ENCODE measurements at regions not wholly inside any gene's neighbourhood (a gene's known extent, or its start where the extent isn't known, plus 50 kb on each side); places are given as distances from the start of the nearest gene placed in this dataset.
A peak's percentile ranks its signal among the peaks of the same experiment; 100 is the strongest.
"Not testable (repeated sequence)": the region's sequence is repeated elsewhere in the genome, so short reads cannot be mapped to it uniquely, and the experiment has no call there.

- peak; percentile 79 for DNase-seq (ENCODE audit: low spot score)
These were observed 207.3 kb upstream of the APCDD1 start for GRCh38 chr18:10247021-10247741.

- DNase-seq (ENCODE audit: low spot score): no peak
These were observed 206.7 kb upstream of the APCDD1 start for GRCh38 chr18:10247742-10248082.

DNA sequence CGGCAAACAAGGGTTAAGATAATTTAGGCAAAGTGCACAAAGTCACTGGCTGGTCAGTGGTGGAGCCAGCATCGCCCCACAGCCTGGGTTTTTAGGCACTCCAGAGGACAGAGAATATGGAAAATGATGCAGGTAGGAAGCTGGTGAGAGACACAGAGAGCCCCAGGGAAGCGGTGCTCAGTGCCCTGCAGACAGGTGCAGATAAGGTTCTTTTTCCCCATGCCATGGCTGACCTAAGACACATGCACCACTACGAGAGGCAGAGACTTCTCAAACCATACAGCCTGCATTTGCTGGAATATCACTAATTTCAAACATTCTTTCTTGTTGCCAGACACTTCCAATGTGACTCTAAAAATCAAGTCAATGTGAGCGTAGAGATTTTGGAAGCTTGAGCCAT lies 205.7 kb upstream of the APCDD1 start:
- DNase-seq (ENCODE audit: low spot score): no peak

- no peak for DNase-seq (ENCODE audit: low spot score)
These were observed 205.2 kb upstream of the APCDD1 start for GRCh38 chr18:10249270-10249669.

DNA sequence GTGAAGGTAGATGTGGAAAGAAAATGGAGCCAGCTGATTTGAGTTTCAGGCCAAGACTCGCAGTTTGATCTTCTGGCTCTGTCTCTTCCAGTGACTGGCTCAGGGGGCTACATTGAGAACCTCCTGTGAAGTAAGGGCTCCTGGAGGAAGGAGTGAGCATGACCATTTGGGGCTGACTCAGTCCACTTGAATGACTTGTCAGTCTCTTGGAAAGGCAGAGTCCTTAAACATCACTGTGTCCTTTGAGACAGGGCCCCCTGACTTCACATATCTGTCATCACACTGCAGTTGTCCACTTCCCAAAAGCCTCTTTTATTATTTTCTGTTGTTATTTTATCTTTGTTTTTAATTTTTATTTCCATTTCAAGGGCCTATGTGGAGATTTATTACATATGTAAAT lies 204.6 kb upstream of the APCDD1 start:
- DNase-seq (ENCODE audit: low spot score): no peak

DNA sequence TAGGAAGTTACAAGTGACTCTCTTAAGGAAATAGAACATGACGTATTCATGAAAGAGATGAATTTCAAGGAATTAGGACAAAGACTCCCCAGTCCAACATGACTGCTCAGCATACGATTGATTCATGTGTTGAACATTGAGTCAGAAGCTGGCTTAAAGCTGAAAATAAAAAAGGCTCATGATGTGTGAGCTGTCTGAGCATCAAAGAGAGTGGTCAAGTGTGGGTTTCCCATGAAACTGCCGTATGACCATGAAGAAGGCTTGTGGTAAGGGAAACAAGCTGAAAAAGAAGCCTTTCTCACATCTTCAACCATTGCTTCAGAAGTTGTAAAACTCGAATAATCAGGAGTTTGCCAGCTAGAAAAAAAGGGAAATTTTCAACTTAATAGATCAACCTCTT lies 201.9 kb upstream of the APCDD1 start:
- DNase-seq (ENCODE audit: low spot score): no peak

GRCh38 chr18:10252952-10253705 lies 201.3 kb upstream of the APCDD1 start:
- no peak for DNase-seq (ENCODE audit: low spot score)

GRCh38 chr18:10256276-10256675 lies 198.2 kb upstream of the APCDD1 start:
- DNase-seq (ENCODE audit: low spot score): not testable (repeated sequence)

DNA sequence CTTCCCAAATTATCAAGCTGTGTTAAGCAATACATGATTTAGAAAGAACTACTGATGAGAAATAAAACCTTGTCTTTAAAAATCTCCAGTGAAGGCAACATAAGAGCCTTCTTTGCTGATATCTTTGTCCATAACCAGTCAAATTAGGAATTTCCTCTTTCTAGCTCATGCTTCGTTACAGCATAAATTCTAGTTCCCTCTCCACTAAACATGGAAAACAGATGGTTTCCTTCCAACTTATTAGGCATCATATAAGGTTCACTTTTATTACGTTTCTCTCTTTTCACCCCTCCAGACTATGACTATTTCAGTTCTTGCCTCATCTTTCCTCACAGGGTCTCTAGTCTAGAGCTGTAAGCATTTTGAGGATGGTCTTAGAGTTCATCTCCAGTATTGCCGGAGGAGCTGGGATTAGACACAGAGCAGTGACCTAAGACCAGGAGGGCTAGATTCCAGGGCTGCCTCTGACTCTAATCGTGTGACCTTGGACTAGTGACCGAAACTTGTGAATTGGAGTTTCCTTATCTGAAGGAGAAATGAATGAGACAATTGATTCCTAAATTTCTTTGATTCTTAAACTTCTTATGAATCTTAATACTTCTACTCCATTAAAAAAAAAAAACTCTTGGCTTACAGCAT lies 195.5 kb upstream of the APCDD1 start:
- DNase-seq (ENCODE audit: low spot score): no peak

DNA sequence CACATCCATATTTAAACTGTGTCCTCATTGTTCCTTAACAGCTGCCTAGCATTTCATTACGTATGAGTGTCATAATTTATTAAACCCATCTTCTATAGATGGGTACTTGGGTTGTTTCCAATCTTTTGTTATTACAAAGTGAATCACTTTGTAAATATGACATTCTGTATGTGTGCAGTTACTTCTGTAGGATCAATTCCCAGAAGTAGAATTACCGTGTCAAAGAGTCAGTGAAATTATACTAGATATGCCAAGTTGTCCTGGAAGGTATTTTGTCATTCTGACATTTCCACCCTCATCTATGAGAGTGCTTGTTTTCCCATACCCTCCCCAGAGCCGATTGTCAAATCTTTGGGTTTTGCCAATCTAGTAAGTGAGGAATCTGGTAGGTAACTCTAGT lies 194.5 kb upstream of the APCDD1 start:
- no peak for DNase-seq (ENCODE audit: low spot score)

- no peak for DNase-seq (ENCODE audit: low spot score)
These were observed 192.8 kb upstream of the APCDD1 start for GRCh38 chr18:10261344-10262276.

GRCh38 chr18:10262566-10262965 lies 191.9 kb upstream of the APCDD1 start:
- DNase-seq (ENCODE audit: low spot score): no peak

GRCh38 chr18:10264260-10264659 lies 190.2 kb upstream of the APCDD1 start:
- DNase-seq (ENCODE audit: low spot score): no peak

GRCh38 chr18:10265560-10266333 lies 188.7 kb upstream of the APCDD1 start:
- no peak for DNase-seq (ENCODE audit: low spot score)

DNA sequence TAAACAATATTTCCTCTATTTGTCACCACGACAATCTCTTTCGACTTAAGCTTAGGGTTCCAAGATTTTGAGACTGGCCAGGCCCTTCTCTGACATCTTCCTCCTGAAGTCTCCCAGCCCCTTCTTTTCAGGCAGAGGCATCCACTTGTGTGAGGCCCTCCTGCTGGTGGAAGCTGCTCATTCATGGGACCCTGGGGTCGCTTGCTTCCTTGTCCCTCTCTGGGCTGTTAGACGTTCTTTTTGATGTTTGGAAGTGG lies 188.2 kb upstream of the APCDD1 start:
- no peak for DNase-seq (ENCODE audit: low spot score)

DNA sequence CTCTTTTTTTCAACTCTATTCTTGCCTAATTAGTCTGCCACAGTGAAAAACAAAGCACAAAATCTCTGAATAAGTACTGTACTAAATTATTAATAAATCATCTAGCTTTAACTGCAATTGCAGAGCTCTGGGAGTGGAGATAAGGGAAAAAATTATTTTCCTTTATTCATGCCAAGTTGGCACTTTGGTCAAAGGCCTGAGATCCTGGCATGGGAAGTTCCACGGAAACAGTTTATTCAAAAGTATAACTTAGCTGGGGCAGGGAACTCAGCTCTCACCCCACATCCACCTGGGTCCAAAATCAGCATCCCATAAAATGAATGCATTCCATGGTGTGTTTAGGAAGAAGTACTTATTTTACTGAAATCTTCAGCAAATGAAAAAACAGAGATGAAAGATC lies 185.2 kb upstream of the APCDD1 start:
- peak; percentile 46 for DNase-seq (ENCODE audit: low spot score)

- peak; percentile 56 for DNase-seq (ENCODE audit: low spot score)
These were observed 184.3 kb upstream of the APCDD1 start for GRCh38 chr18:10270151-10270571.

- DNase-seq (ENCODE audit: low spot score): no peak
These were observed 183.0 kb upstream of the APCDD1 start for GRCh38 chr18:10271481-10271880.

GRCh38 chr18:10274301-10274700 lies 180.1 kb upstream of the APCDD1 start:
- DNase-seq (ENCODE audit: low spot score): peak; percentile 42

DNA sequence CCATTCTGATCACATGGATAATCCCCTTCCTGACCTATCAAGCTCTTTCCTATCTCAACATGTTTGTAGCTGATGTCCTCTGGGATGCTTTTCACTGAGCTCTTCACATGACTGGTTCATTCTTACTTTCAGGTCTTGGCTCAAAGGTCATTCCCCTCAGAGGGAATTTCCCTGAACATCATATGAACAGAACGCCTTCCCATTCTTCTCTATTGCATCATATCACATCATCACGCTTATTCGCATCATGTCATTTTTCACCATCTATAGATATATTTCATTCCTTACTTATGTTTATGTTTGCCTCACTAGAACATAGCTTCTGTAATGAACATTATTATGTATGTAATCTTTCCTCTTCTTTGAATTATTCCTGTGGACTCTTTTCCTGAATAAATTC lies 178.9 kb upstream of the APCDD1 start:
- DNase-seq (ENCODE audit: low spot score): no peak

DNA sequence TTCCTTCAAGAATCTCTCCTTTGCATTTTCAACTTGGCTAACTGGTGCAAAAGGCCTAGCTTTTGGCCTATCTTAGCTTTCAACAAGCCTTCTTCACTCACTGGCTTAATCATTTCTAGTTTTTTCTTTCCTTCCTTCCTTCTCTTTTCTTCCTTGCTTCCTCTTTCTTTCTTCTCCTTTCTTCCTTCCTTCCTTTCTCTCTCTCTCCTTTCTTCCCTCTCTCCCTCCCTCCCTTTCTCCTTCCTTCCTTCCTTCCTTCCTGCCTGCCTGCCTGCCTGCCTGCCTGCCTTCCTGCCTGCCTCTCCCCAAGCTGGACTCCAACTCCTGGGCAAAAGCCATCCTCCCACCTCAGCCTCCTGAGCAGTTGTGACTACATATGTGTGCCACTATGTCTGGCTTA lies 176.2 kb upstream of the APCDD1 start:
- DNase-seq (ENCODE audit: low spot score): no peak
